ENCODE measurements at regions not wholly inside any gene's neighbourhood (a gene's known extent, or its start where the extent isn't known, plus 50 kb on each side); places are given as distances from the start of the nearest gene placed in this dataset.

DNA sequence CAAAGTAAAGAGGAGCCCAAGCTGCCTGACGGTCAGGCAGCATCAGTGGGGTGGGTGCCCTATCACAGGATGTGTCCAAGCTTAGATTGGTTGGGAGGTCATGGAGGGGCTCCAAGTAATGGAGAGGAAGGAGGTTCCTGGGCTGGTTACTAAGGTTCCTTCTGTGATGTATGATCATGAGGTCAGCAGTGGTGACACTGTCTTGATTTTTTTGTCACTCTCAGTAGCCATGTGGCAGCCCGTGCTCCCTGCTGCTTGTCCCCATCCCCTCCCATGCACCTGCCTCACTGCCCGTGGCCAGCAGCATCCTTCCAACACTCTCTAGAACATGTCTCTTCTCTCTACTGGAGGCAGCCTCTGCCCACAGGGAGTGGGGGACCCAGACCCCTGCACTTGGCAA lies 261.7 kb downstream of the TLE3 start:
- no peak for ATAC-seq
- H3K9me3 Mint-ChIP-seq = no peaks in the 10 kb centered on the region
- TF ChIP-seq ZNF281 (CRISPR knock-in tag; IDR thresholded peaks at IDR 0.05) (no peak), SMAD3 (CRISPR knock-in tag; IDR thresholded peaks at IDR 0.05; ENCODE audit: borderline replicate concordance) (no peak), FOXJ3 (CRISPR knock-in tag; IDR thresholded peaks at IDR 0.05; ENCODE audit: borderline replicate concordance) (no peak), MYBL2 (CRISPR knock-in tag; IDR thresholded peaks at IDR 0.05) (no peak), ATF2 (CRISPR knock-in tag; IDR thresholded peaks at IDR 0.05; ENCODE audit: borderline replicate concordance, low read depth) (no peak), ZNF219 (CRISPR knock-in tag; IDR thresholded peaks at IDR 0.05; ENCODE audit: borderline replicate concordance) (no peak), NFYB (CRISPR knock-in tag; conservative IDR thresholded peaks at IDR 0.05; ENCODE audit: low read depth) (no peak), E2F4 (CRISPR knock-in tag; IDR thresholded peaks at IDR 0.05; ENCODE audit: borderline replicate concordance, low read depth) (no peak), ESRRA (CRISPR knock-in tag; IDR thresholded peaks at IDR 0.05; ENCODE audit: borderline replicate concordance) (no peak)
- TF ChIP-seq, protein P1, sequence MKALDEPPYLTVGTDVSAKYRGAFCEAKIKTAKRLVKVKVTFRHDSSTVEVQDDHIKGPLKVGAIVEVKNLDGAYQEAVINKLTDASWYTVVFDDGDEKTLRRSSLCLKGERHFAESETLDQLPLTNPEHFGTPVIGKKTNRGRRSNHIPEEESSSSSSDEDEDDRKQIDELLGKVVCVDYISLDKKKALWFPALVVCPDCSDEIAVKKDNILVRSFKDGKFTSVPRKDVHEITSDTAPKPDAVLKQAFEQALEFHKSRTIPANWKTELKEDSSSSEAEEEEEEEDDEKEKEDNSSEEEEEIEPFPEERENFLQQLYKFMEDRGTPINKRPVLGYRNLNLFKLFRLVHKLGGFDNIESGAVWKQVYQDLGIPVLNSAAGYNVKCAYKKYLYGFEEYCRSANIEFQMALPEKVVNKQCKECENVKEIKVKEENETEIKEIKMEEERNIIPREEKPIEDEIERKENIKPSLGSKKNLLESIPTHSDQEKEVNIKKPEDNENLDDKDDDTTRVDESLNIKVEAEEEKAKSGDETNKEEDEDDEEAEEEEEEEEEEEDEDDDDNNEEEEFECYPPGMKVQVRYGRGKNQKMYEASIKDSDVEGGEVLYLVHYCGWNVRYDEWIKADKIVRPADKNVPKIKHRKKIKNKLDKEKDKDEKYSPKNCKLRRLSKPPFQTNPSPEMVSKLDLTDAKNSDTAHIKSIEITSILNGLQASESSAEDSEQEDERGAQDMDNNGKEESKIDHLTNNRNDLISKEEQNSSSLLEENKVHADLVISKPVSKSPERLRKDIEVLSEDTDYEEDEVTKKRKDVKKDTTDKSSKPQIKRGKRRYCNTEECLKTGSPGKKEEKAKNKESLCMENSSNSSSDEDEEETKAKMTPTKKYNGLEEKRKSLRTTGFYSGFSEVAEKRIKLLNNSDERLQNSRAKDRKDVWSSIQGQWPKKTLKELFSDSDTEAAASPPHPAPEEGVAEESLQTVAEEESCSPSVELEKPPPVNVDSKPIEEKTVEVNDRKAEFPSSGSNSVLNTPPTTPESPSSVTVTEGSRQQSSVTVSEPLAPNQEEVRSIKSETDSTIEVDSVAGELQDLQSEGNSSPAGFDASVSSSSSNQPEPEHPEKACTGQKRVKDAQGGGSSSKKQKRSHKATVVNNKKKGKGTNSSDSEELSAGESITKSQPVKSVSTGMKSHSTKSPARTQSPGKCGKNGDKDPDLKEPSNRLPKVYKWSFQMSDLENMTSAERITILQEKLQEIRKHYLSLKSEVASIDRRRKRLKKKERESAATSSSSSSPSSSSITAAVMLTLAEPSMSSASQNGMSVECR (CRISPR knock-in tag; IDR thresholded peaks at IDR 0.05; ENCODE audit: borderline replicate concordance) = no peak
- TF ChIP-seq, protein P2, sequence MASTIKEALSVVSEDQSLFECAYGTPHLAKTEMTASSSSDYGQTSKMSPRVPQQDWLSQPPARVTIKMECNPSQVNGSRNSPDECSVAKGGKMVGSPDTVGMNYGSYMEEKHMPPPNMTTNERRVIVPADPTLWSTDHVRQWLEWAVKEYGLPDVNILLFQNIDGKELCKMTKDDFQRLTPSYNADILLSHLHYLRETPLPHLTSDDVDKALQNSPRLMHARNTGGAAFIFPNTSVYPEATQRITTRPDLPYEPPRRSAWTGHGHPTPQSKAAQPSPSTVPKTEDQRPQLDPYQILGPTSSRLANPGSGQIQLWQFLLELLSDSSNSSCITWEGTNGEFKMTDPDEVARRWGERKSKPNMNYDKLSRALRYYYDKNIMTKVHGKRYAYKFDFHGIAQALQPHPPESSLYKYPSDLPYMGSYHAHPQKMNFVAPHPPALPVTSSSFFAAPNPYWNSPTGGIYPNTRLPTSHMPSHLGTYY (CRISPR knock-in tag; IDR thresholded peaks at IDR 0.05) = no peak
- CTCF ChIA-PET = interaction anchor here (1.4 kb wide), 1 partner anchor 10 kb away, joined by 4 read pairs; no protein-coding TSS in a partner anchor
- POLR2A ChIA-PET = no interaction called here
- DNase-seq (ENCODE audit: low spot score) = no peak
- H3K4me1 Mint-ChIP-seq = peaks cover 6% of the 10 kb centered on the region
- no peaks in the 10 kb centered on the region for H3K27me3 Mint-ChIP-seq (ENCODE audit: low read depth)
- no peaks in the 10 kb centered on the region for H3K36me3 Mint-ChIP-seq
- no peak overlapping the region for H3K4me3 Mint-ChIP-seq
- no peak overlapping the region for H3K27ac Mint-ChIP-seq

DNA sequence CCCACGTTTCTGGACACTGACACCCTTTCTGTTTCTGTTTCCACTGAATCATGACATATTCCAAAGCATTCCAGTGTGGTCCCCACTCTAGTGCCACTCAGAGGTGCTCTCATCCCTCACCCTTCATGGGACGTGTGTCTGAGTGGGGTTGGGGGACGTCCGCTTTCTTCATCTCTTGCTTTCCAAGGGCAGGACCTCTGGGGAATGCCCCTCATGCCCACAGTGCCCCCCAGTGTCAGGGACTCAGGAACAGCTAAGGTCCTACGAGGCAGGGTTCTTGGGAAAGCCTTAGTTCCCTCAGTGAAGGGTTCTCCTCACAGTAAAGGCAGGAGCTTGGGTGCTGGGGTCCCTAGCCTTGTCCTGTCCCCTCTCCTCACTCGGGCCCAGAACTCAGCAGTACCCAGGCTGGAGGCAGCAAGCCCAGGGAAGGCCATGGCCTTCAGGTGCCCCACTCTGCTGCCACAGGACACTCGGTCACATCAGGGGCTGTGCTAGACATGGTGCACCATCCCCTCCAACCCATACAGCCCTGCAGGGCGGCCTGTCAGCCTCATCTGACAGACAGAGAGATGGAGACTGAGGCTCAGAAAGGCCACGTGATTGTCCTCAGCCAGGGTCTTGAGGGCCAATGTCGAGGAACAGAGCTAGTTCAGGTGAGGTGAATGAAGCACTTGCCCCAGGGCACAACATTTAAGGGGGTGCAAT lies 261.0 kb downstream of the TLE3 start:
- peaks cover 6% of the 10 kb centered on the region for H3K4me1 Mint-ChIP-seq
- DNase-seq (ENCODE audit: low spot score) (no peak), ATAC-seq (no peak)
- no peaks in the 10 kb centered on the region for H3K27me3 Mint-ChIP-seq (ENCODE audit: low read depth)
- H3K9me3 Mint-ChIP-seq = no peaks in the 10 kb centered on the region
- no peak overlapping the region for H3K4me3 Mint-ChIP-seq
- no peak overlapping the region for H3K27ac Mint-ChIP-seq
- CTCF ChIA-PET = interaction anchor here (1.0 kb wide), 1 partner anchor 74 kb away, joined by 4 read pairs; no protein-coding TSS in a partner anchor
- no peaks in the 10 kb centered on the region for H3K36me3 Mint-ChIP-seq
- POLR2A ChIA-PET = no interaction called here
- TF ChIP-seq MAX (CRISPR knock-in tag; IDR thresholded peaks at IDR 0.05) (no peak), GABPB1 (CRISPR knock-in tag; IDR thresholded peaks at IDR 0.05) (no peak), JUN (CRISPR knock-in tag; IDR thresholded peaks at IDR 0.05) (no peak), IRF2 (CRISPR knock-in tag; IDR thresholded peaks at IDR 0.05; ENCODE audit: borderline replicate concordance, low read depth) (no peak), E2F1 (CRISPR knock-in tag; IDR thresholded peaks at IDR 0.05) (no peak), SOX15 (CRISPR knock-in tag; IDR thresholded peaks at IDR 0.05) (no peak)
- TF ChIP-seq, protein P3, sequence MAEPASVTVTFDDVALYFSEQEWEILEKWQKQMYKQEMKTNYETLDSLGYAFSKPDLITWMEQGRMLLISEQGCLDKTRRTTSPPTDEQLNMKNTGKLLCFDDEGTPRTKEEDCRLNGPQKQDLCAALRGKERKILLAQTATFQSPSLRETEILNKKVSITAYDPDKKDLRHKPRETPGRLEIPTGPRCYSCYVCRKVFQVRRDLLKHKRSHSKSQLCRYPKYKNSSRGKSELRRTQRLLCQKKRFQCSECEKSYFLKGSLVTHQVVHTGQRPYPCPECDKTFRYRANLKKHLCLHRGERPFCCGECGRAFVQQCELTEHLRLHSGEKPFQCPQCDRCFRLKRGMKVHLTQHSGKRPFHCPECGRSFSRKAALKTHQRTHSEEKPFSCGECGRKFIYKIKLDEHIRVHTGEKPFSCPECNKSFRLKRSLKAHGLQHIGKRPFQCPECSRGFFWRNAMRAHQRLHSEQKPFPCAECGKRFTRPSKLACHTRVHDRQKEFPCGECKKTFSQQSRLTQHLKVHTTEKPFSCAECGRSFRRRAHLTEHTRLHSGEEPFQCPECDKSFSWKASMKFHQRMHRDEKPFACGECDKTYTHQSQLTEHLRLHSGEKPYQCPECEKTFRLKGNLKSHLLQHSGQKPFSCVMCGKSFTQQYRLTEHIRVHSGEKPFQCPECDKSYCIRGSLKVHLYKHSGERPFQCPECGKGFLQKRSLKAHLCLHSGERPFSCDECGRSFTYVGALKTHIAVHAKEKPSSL (CRISPR knock-in tag; conservative IDR thresholded peaks at IDR 0.05) = no peak

Data from WTC11 (cell line).